Muscle of leg (tissue), 3 donors: ENCODE measurements at regions not wholly inside any gene's neighbourhood (a gene's known extent, or its start where the extent isn't known, plus 50 kb on each side); places are given as distances from the start of the nearest gene placed in this dataset.
A peak's percentile ranks its signal among the peaks of the same experiment; 100 is the strongest.

Experiments
- DNase-seq: peaks from one replicate; pipeline ENCODE4 v3.0.0; 2013
- H3K27ac ChIP-seq: one replicate; pipeline ENCODE4 v1.5.1; 2013; ENCODE audit warnings: mild to moderate bottlenecking, low read length, control low read depth
- H3K27me3 ChIP-seq: one replicate; pipeline ENCODE4 v1.6.1; 2013; ENCODE audit warnings: low read length; ENCODE audit not compliant: control insufficient read depth, insufficient read depth
- H3K36me3 ChIP-seq: one replicate; pipeline ENCODE4 v1.6.1; 2013; ENCODE audit warnings: low read length; ENCODE audit not compliant: control insufficient read depth, insufficient read depth
- H3K4me1 ChIP-seq: one replicate; pipeline ENCODE4 v1.6.1; 2013; ENCODE audit warnings: low read length; ENCODE audit not compliant: control insufficient read depth, insufficient read depth
- H3K4me3 ChIP-seq: one replicate; pipeline ENCODE4 v1.5.1; 2013; ENCODE audit warnings: low read length, control low read depth
- H3K9me3 ChIP-seq: replicated peaks from 2 replicates; pipeline ENCODE4 v1.6.1; 2013; ENCODE audit warnings: low read depth, low read length; ENCODE audit not compliant: control insufficient read depth
- WGBS: methylation state at CpG from one replicate; pipeline ENCODE4 v1.1.5; 2013; ENCODE audit warnings: missing lambda C conversion rate; ENCODE audit not compliant: insufficient coverage; 5-methylcytosine and 5-hydroxymethylcytosine counted together

- H3K9me3 ChIP-seq: no peaks in the 10 kb centered on the region
- H3K27ac ChIP-seq: no peak overlapping the region
- DNase-seq: no peak
- no peaks in the 10 kb centered on the region for H3K36me3 ChIP-seq
- 43% methylated on average over 1 of the region's 1 CpG for WGBS
- H3K4me3 ChIP-seq: no peak overlapping the region
- H3K4me1 ChIP-seq: no peaks in the 10 kb centered on the region
- no peaks in the 10 kb centered on the region for H3K27me3 ChIP-seq
These were observed 156.6 kb upstream of the TAB2 start for GRCh38 chr6:149160943-149161342.

- Histone ChIP-seq H3K27me3 (no peaks in the 10 kb centered on the region), H3K4me3 (no peak overlapping the region), H3K27ac (no peak overlapping the region), H3K4me1 (peaks cover 5% of the 10 kb centered on the region), H3K36me3 (no peaks in the 10 kb centered on the region), H3K9me3 (no peaks in the 10 kb centered on the region)
- DNase-seq: no peak
These were observed 154.6 kb upstream of the TAB2 start for GRCh38 chr6:149162924-149163323.

- Histone ChIP-seq H3K36me3 (no peaks in the 10 kb centered on the region), H3K9me3 (no peaks in the 10 kb centered on the region), H3K4me1 (peaks cover 5% of the 10 kb centered on the region), H3K27ac (no peak overlapping the region), H3K4me3 (no peak overlapping the region), H3K27me3 (peaks cover 4% of the 10 kb centered on the region)
- 64% methylated on average over 4 of the region's 12 CpGs for WGBS
- no peak for DNase-seq
These were observed 153.2 kb upstream of the TAB2 start for GRCh38 chr6:149164199-149164750.

GRCh38 chr6:149166336-149166735 is 151.2 kb upstream of the TAB2 start:
- DNase-seq: no peak
- WGBS: no CpG with 5 or more reads among the region's 1 CpG
- Histone ChIP-seq H3K36me3 (no peaks in the 10 kb centered on the region), H3K27me3 (peaks cover 6% of the 10 kb centered on the region), H3K4me1 (peaks cover 5% of the 10 kb centered on the region), H3K27ac (no peak overlapping the region), H3K4me3 (no peak overlapping the region), H3K9me3 (no peaks in the 10 kb centered on the region)

GRCh38 chr6:149166747-149167146 is 150.8 kb upstream of the TAB2 start:
- DNase-seq: peak; percentile 14
- WGBS: 48% methylated on average over 6 of the region's 8 CpGs
- Histone ChIP-seq H3K36me3 (no peaks in the 10 kb centered on the region), H3K27me3 (peaks cover 6% of the 10 kb centered on the region), H3K4me3 (no peak overlapping the region), H3K9me3 (no peaks in the 10 kb centered on the region), H3K27ac (no peak overlapping the region), H3K4me1 (peaks cover 5% of the 10 kb centered on the region)

- Histone ChIP-seq H3K9me3 (no peaks in the 10 kb centered on the region), H3K36me3 (no peaks in the 10 kb centered on the region), H3K27ac (no peak overlapping the region), H3K4me3 (no peak overlapping the region), H3K4me1 (peaks cover 5% of the 10 kb centered on the region), H3K27me3 (peaks cover 6% of the 10 kb centered on the region)
- WGBS: 71% methylated on average over 6 of the region's 6 CpGs
- DNase-seq: no peak
These were observed 148.5 kb upstream of the TAB2 start for GRCh38 chr6:149168968-149169367.

GRCh38 chr6:149169761-149170511 is 147.6 kb upstream of the TAB2 start:
- Histone ChIP-seq H3K27ac (no peak overlapping the region), H3K27me3 (peaks cover 6% of the 10 kb centered on the region), H3K36me3 (no peaks in the 10 kb centered on the region), H3K4me3 (no peak overlapping the region), H3K4me1 (peaks cover 5% of the 10 kb centered on the region), H3K9me3 (no peaks in the 10 kb centered on the region)
- 88% methylated on average over 4 of the region's 6 CpGs for WGBS
- peak; percentile 9 for DNase-seq

- no peaks in the 10 kb centered on the region for H3K36me3 ChIP-seq
- H3K9me3 ChIP-seq: no peaks in the 10 kb centered on the region
- no peak overlapping the region for H3K4me3 ChIP-seq
- peaks cover 5% of the 10 kb centered on the region for H3K4me1 ChIP-seq
- peaks cover 6% of the 10 kb centered on the region for H3K27me3 ChIP-seq
- WGBS: 14% methylated on average over 7 of the region's 11 CpGs
- H3K27ac ChIP-seq: no peak overlapping the region
- peak; percentile 55 for DNase-seq
These were observed 146.7 kb upstream of the TAB2 start for GRCh38 chr6:149170564-149171452.

- Histone ChIP-seq H3K27me3 (peaks cover 6% of the 10 kb centered on the region), H3K27ac (no peak overlapping the region), H3K36me3 (no peaks in the 10 kb centered on the region), H3K4me3 (no peak overlapping the region), H3K4me1 (no peaks in the 10 kb centered on the region), H3K9me3 (no peaks in the 10 kb centered on the region)
- DNase-seq: no peak
These were observed 144.3 kb upstream of the TAB2 start for GRCh38 chr6:149173222-149173621.

GRCh38 chr6:149174962-149175361 is 142.6 kb upstream of the TAB2 start:
- Histone ChIP-seq H3K36me3 (no peaks in the 10 kb centered on the region), H3K27me3 (peaks cover under 1% of the 10 kb centered on the region), H3K4me1 (no peaks in the 10 kb centered on the region), H3K4me3 (no peak overlapping the region), H3K9me3 (no peaks in the 10 kb centered on the region), H3K27ac (no peak overlapping the region)
- WGBS: no CpG with 5 or more reads among the region's 1 CpG
- DNase-seq: no peak
